ENCODE measurements at regions not wholly inside any gene's neighbourhood (a gene's known extent, or its start where the extent isn't known, plus 50 kb on each side); places are given as distances from the start of the nearest gene placed in this dataset.
A peak's percentile ranks its signal among the peaks of the same experiment; 100 is the strongest.

- no peak overlapping the region for H3K9ac ChIP-seq (ENCODE audit: low read length in 3 of 3)
- FAIRE-seq, result peak; percentile 51
Measured at GRCh38 chr2:147082850-147083522, 761.8 kb upstream of the ACVR2A start.

GRCh38 chr2:147081831-147082230 is 763.0 kb upstream of the ACVR2A start:
- H3K27me3 ChIP-seq (ENCODE audit: control insufficient read depth, insufficient read depth, low read length), result no peaks in the 10 kb centered on the region
- no peak for TF ChIP-seq CTCF (IDR thresholded peaks at IDR 0.05; ENCODE audit: borderline replicate concordance, extremely low read depth, insufficient read depth)
- DNase-seq (no peak), FAIRE-seq (no peak)
- no peaks in the 10 kb centered on the region for H3K36me3 ChIP-seq (ENCODE audit: control insufficient read depth in 2 of 3, insufficient read depth in 3 of 3, low read length in 3 of 3)
- H3K4me3 ChIP-seq (ENCODE audit: low read length in 3 of 3), result no peak overlapping the region
- no peak overlapping the region for H3K9ac ChIP-seq (ENCODE audit: low read length in 3 of 3)
- intact Hi-C loops (cut with DNase I), result loop anchor here (10.0 kb wide), 1 partner anchor 833 kb away; no protein-coding TSS in a partner anchor
- no peaks in the 10 kb centered on the region for H3K9me3 ChIP-seq (ENCODE audit: control insufficient read depth in 2 of 3, insufficient read depth in 1 of 3, low read length in 3 of 3)
- no peak overlapping the region for H3K27ac ChIP-seq (ENCODE audit: low read depth in 2 of 2, low read length in 2 of 2)
- no peaks in the 10 kb centered on the region for H3K4me1 ChIP-seq (ENCODE audit: control insufficient read depth in 2 of 3, insufficient read depth in 2 of 3, low read depth in 1 of 3, low read length in 3 of 3)

More at GRCh38 chr2:147082850-147083522, 761.8 kb upstream of the ACVR2A start:
- peak in 4 of 5 donors; percentile 39 to 87 (median 74) for DNase-seq
- no peaks in the 10 kb centered on the region for H3K9me3 ChIP-seq (ENCODE audit: control insufficient read depth in 2 of 3, insufficient read depth in 1 of 3, low read length in 3 of 3)
- no peak overlapping the region for H3K27ac ChIP-seq (ENCODE audit: low read depth in 2 of 2, low read length in 2 of 2)
- no peaks in the 10 kb centered on the region for H3K4me1 ChIP-seq (ENCODE audit: control insufficient read depth in 2 of 3, insufficient read depth in 2 of 3, low read depth in 1 of 3, low read length in 3 of 3)
- no peak overlapping the region for H3K4me3 ChIP-seq (ENCODE audit: low read length in 3 of 3)
- intact Hi-C loops (cut with DNase I), result loop anchor here (10.0 kb wide), 1 partner anchor 832 kb away; no protein-coding TSS in a partner anchor
- H3K36me3 ChIP-seq (ENCODE audit: control insufficient read depth in 2 of 3, insufficient read depth in 3 of 3, low read length in 3 of 3), result no peaks in the 10 kb centered on the region
- no peaks in the 10 kb centered on the region for H3K27me3 ChIP-seq (ENCODE audit: control insufficient read depth, insufficient read depth, low read length)
- peak; percentile 83 for TF ChIP-seq CTCF (IDR thresholded peaks at IDR 0.05; ENCODE audit: borderline replicate concordance, extremely low read depth, insufficient read depth)

GRCh38 chr2:147076634-147077033 is 768.2 kb upstream of the ACVR2A start:
- no peak overlapping the region for H3K9ac ChIP-seq (ENCODE audit: low read length in 3 of 3)
- H3K27ac ChIP-seq (ENCODE audit: low read depth in 2 of 2, low read length in 2 of 2), result no peak overlapping the region
- H3K4me3 ChIP-seq (ENCODE audit: low read length in 3 of 3), result no peak overlapping the region
- H3K4me1 ChIP-seq (ENCODE audit: control insufficient read depth in 2 of 3, insufficient read depth in 2 of 3, low read depth in 1 of 3, low read length in 3 of 3), result no peaks in the 10 kb centered on the region
- no peaks in the 10 kb centered on the region for H3K36me3 ChIP-seq (ENCODE audit: control insufficient read depth in 2 of 3, insufficient read depth in 3 of 3, low read length in 3 of 3)
- H3K9me3 ChIP-seq (ENCODE audit: control insufficient read depth in 2 of 3, insufficient read depth in 1 of 3, low read length in 3 of 3), result no peaks in the 10 kb centered on the region
- no peak for DNase-seq
- FAIRE-seq, result no peak
- no peaks in the 10 kb centered on the region for H3K27me3 ChIP-seq (ENCODE audit: control insufficient read depth, insufficient read depth, low read length)
- intact Hi-C loops (cut with DNase I), result no loop called here
- no peak for TF ChIP-seq CTCF (IDR thresholded peaks at IDR 0.05; ENCODE audit: borderline replicate concordance, extremely low read depth, insufficient read depth)

All from kidney (tissue), 13 donors.